ENCODE measurements at regions not wholly inside any gene's neighbourhood (a gene's known extent, or its start where the extent isn't known, plus 50 kb on each side); places are given as distances from the start of the nearest gene placed in this dataset.

DNA sequence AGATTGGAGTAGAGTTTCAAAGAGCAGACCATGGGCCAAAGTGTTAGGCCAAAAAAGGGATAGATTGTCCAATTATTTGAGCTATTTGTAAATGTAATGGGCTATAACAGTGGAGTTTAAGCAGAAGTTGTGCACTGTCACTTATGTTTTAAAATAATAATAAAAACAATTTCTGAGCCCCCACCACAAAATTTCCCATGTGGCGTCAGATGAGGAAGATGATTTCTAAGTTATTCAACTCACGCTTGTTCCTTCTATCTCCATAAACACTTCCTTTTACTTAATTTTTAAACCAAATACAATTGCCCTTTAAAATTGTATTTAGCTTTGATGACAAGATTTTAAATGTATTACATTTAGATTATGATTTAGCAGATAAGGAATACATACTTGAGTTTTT is 330.0 kb downstream of the PTPRC start:
- Histone ChIP-seq H3K36me3 (ENCODE audit: control insufficient read depth in 2 of 2, insufficient read depth in 1 of 2, low read length in 2 of 2) (no peaks in the 10 kb centered on the region), H3K27ac (ENCODE audit: extremely low read depth, low read depth, low read length) (no peak overlapping the region), H3K9me3 (ENCODE audit: control insufficient read depth, insufficient read depth, low read depth, low read length) (no peaks in the 10 kb centered on the region), H3K4me3 (ENCODE audit: low read depth, low read length) (no peak overlapping the region), H3K4me1 (ENCODE audit: control insufficient read depth, insufficient read depth, low read length) (no peaks in the 10 kb centered on the region)
- POLR2A ChIA-PET = no interaction called here
- TF ChIP-seq ZNF202 (tag by site-specific recombination; IDR thresholded peaks at IDR 0.05; ENCODE audit: borderline replicate concordance) = no peak
- no peak for TF ChIP-seq SP2 (tag by site-specific recombination; IDR thresholded peaks at IDR 0.05)
- TF ChIP-seq ZNF791 (tag by site-specific recombination; IDR thresholded peaks at IDR 0.05) = no peak
- no peak for TF ChIP-seq KLF8 (tag by site-specific recombination; IDR thresholded peaks at IDR 0.05)
- TF ChIP-seq ZNF274 (IDR thresholded peaks at IDR 0.05; ENCODE audit: low read length) = no peak
- no peak for TF ChIP-seq ZNF274 (tag by site-specific recombination; IDR thresholded peaks at IDR 0.05; ENCODE audit: borderline replicate concordance)
- TF ChIP-seq ZNF707 (tag by site-specific recombination; IDR thresholded peaks at IDR 0.05) = no peak
- no peak for TF ChIP-seq MYNN (tag by site-specific recombination; IDR thresholded peaks at IDR 0.05; ENCODE audit: borderline replicate concordance)
- TF ChIP-seq, protein P1, sequence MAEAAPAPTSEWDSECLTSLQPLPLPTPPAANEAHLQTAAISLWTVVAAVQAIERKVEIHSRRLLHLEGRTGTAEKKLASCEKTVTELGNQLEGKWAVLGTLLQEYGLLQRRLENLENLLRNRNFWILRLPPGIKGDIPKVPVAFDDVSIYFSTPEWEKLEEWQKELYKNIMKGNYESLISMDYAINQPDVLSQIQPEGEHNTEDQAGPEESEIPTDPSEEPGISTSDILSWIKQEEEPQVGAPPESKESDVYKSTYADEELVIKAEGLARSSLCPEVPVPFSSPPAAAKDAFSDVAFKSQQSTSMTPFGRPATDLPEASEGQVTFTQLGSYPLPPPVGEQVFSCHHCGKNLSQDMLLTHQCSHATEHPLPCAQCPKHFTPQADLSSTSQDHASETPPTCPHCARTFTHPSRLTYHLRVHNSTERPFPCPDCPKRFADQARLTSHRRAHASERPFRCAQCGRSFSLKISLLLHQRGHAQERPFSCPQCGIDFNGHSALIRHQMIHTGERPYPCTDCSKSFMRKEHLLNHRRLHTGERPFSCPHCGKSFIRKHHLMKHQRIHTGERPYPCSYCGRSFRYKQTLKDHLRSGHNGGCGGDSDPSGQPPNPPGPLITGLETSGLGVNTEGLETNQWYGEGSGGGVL (tag by site-specific recombination; IDR thresholded peaks at IDR 0.05) = no peak
- no peak for TF ChIP-seq YY2 (tag by site-specific recombination; IDR thresholded peaks at IDR 0.05)
- TF ChIP-seq, protein P2, sequence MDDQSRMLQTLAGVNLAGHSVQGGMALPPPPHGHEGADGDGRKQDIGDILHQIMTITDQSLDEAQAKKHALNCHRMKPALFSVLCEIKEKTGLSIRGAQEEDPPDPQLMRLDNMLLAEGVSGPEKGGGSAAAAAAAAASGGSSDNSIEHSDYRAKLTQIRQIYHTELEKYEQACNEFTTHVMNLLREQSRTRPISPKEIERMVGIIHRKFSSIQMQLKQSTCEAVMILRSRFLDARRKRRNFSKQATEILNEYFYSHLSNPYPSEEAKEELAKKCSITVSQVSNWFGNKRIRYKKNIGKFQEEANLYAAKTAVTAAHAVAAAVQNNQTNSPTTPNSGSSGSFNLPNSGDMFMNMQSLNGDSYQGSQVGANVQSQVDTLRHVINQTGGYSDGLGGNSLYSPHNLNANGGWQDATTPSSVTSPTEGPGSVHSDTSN (CRISPR knock-in tag; IDR thresholded peaks at IDR 0.05) = no peak
- TF ChIP-seq, protein P3, sequence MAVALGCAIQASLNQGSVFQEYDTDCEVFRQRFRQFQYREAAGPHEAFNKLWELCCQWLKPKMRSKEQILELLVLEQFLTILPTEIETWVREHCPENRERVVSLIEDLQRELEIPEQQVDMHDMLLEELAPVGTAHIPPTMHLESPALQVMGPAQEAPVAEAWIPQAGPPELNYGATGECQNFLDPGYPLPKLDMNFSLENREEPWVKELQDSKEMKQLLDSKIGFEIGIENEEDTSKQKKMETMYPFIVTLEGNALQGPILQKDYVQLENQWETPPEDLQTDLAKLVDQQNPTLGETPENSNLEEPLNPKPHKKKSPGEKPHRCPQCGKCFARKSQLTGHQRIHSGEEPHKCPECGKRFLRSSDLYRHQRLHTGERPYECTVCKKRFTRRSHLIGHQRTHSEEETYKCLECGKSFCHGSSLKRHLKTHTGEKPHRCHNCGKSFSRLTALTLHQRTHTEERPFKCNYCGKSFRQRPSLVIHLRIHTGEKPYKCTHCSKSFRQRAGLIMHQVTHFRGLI (tag by site-specific recombination; IDR thresholded peaks at IDR 0.05) = no peak
- TF ChIP-seq ZNF426 (tag by site-specific recombination; IDR thresholded peaks at IDR 0.05) = no peak
- TF ChIP-seq ZNF239 (tag by site-specific recombination; IDR thresholded peaks at IDR 0.05) = no peak
- TF ChIP-seq ZNF140 (tag by site-specific recombination; IDR thresholded peaks at IDR 0.05) = no peak
- TF ChIP-seq SALL2 (tag by site-specific recombination; IDR thresholded peaks at IDR 0.05; ENCODE audit: borderline replicate concordance) = no peak
- no peak for TF ChIP-seq ZNF433 (tag by site-specific recombination; IDR thresholded peaks at IDR 0.05; ENCODE audit: low read depth)
- TF ChIP-seq ZNF600 (tag by site-specific recombination; IDR thresholded peaks at IDR 0.05) = no peak
- TF ChIP-seq, protein P4, sequence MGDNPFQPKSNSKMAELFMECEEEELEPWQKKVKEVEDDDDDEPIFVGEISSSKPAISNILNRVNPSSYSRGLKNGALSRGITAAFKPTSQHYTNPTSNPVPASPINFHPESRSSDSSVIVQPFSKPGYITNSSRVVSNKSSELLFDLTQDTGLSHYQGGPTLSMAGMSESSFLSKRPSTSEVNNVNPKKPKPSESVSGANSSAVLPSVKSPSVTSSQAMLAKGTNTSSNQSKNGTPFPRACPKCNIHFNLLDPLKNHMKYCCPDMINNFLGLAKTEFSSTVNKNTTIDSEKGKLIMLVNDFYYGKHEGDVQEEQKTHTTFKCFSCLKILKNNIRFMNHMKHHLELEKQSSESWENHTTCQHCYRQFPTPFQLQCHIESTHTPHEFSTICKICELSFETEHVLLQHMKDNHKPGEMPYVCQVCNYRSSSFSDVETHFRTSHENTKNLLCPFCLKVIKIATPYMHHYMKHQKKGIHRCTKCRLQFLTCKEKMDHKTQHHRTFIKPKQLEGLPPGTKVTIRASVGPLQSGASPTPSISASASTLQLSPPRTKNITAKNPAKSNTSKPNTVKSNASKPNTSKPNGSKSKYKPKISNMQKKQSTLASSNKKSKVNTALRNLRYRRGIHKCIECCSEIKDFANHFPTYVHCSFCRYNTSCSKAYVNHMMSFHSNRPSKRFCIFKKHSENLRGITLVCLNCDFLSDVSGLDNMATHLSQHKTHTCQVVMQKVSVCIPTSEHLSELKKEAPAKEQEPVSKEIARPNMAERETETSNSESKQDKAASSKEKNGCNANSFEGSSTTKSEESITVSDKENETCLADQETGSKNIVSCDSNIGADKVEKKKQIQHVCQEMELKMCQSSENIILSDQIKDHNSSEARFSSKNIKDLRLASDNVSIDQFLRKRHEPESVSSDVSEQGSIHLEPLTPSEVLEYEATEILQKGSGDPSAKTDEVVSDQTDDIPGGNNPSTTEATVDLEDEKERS (tag by site-specific recombination; IDR thresholded peaks at IDR 0.05) = no peak
- no peak for TF ChIP-seq RBAK (tag by site-specific recombination; IDR thresholded peaks at IDR 0.05)
- TF ChIP-seq, protein P5, sequence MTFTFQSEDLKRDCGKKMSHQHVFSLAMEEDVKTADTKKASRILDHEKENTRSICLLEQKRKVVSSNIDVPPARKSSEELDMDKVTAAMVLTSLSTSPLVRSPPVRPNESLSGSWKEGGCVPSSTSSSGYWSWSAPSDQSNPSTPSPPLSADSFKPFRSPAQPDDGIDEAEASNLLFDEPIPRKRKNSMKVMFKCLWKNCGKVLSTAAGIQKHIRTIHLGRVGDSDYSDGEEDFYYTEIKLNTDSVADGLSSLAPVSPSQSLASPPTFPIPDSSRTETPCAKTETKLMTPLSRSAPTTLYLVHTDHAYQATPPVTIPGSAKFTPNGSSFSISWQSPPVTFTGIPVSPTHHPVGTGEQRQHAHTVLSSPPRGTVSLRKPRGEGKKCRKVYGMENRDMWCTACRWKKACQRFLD (tag by site-specific recombination; IDR thresholded peaks at IDR 0.05) = no peak
- CTCF ChIA-PET = no interaction called here

All from HEK293 (cell line).